SK-N-SH (cell line): ENCODE measurements at regions not wholly inside any gene's neighbourhood (a gene's known extent, or its start where the extent isn't known, plus 50 kb on each side); places are given as distances from the start of the nearest gene placed in this dataset.

Source experiments
- CTCF ChIA-PET: fragments of 300-600, 350-600 bp; formaldehyde crosslinking; extraction: SDS; loops from one replicate; lab custom pipeline; 2021; lab: Yijun Ruan, JAX
- POLR2A ChIA-PET: fragments of 350-600 bp; sonication (Branson Sonifier 250); formaldehyde crosslinking; extraction: SDS; loops from one replicate; lab custom pipeline; 2020; ENCODE audit warnings: antibody characterized with exemption, inconsistent platforms; lab: Yijun Ruan, JAX
- DNase-seq: peaks from one replicate; pipeline ENCODE4 v3.0.0; 2012
- H2AFZ ChIP-seq: fragments of 200-600 bp; sonication (generic); 2 replicates; pipeline ENCODE4 v1.8.1; 2016; ENCODE audit warnings: antibody characterized with exemption, mild to moderate bottlenecking, low read depth
- H3F3A ChIP-seq: fragments of 200-600 bp; sonication (generic); replicated peaks from 2 replicates; pipeline ENCODE3; 2016; ENCODE audit warnings: antibody characterized with exemption, mild to moderate bottlenecking; ENCODE audit not compliant: insufficient read depth
- H3K27ac ChIP-seq, 2 experiments: fragments of 200-500 bp in 1 of 2; fragments of 200-600 bp in 1 of 2; sonication (Bioruptor generic) in 1 of 2; sonication (generic), shearing (Covaris generic) in 1 of 2; 2 replicates each; pipeline versions ENCODE4 v1.5.1 to v1.6.1; 2014 to 2016; ENCODE audit warnings: low read depth in 2 of 2, inconsistent platforms in 1 of 2, low read length in 1 of 2, mild to moderate bottlenecking in 1 of 2, mixed read lengths in 1 of 2
- H3K27me3 ChIP-seq: fragments of 200-600 bp; sonication (generic), shearing (Covaris generic); 2 replicates; pipeline ENCODE4 v1.6.1; 2016; ENCODE audit warnings: mixed run types; ENCODE audit not compliant: insufficient read depth
- H3K36me3 ChIP-seq, 2 experiments: fragments of 200-500 bp in 1 of 2; fragments of 200-600 bp in 1 of 2; sonication (Bioruptor generic) in 1 of 2; sonication (generic) in 1 of 2; replicated peaks in 1 of 2; 2 replicates each; pipeline versions ENCODE3 to v1.5.1; 2014 to 2016; ENCODE audit warnings: low read length in 1 of 2, mild to moderate bottlenecking in 1 of 2; ENCODE audit not compliant: insufficient read depth in 2 of 2, control insufficient read depth in 1 of 2
- H3K4me1 ChIP-seq, 2 experiments: fragments of 200-500 bp in 1 of 2; fragments of 200-600 bp in 1 of 2; sonication (Bioruptor generic) in 1 of 2; sonication (generic), shearing (Covaris generic) in 1 of 2; 2 replicates each; pipeline versions ENCODE4 v1.5.1 to v1.6.1; 2014 to 2016; ENCODE audit warnings: low read depth in 1 of 2, low read length in 1 of 2, mixed run types in 1 of 2; ENCODE audit not compliant: insufficient read depth in 2 of 2, control insufficient read depth in 1 of 2
- H3K4me2 ChIP-seq: fragments of 200-600 bp; sonication (generic), shearing (Covaris generic); 2 replicates; pipeline ENCODE4 v1.6.1; 2017; ENCODE audit warnings: mixed run types
- H3K4me3 ChIP-seq, 2 experiments: fragments of 200-500 bp in 1 of 2; fragments of 200-600 bp in 1 of 2; sonication (Bioruptor generic) in 1 of 2; sonication (generic), shearing (Covaris generic) in 1 of 2; 2 replicates each; pipeline versions ENCODE4 v1.5.1 to v1.8.1; 2014 to 2016; ENCODE audit warnings: low read depth in 2 of 2, inconsistent platforms in 1 of 2, low read length in 1 of 2, mild to moderate bottlenecking in 1 of 2, mixed read lengths in 1 of 2, moderate library complexity in 1 of 2
- H3K79me2 ChIP-seq: fragments of 200-600 bp; sonication (generic); 2 replicates; pipeline ENCODE4 v1.8.1; 2017; ENCODE audit warnings: mild to moderate bottlenecking; ENCODE audit not compliant: insufficient read depth
- H3K9ac ChIP-seq: fragments of 200-600 bp; sonication (generic); 2 replicates; pipeline ENCODE4 v1.6.1; 2017; ENCODE audit warnings: mixed run types
- H3K9me2 ChIP-seq: fragments of 200-600 bp; sonication (generic); 2 replicates; pipeline ENCODE4 v1.6.1; 2017; ENCODE audit warnings: mixed run types
- H3K9me3 ChIP-seq: fragments of 200-600 bp; sonication (generic); 2 replicates; pipeline ENCODE4 v1.6.1; 2017; ENCODE audit warnings: mixed run types, mild to moderate bottlenecking, moderate library complexity
- H4K20me1 ChIP-seq: fragments of 200-600 bp; sonication (generic); 2 replicates; pipeline ENCODE4 v1.6.1; 2017; ENCODE audit warnings: mild to moderate bottlenecking, mixed run types; ENCODE audit not compliant: insufficient read depth
- CHD2 ChIP-seq: fragments of 150-350 bp; IDR thresholded peaks from 2 replicates; pipeline ENCODE4 v1.6.1; 2018; ENCODE audit warnings: low read length; ENCODE audit not compliant: partially characterized antibody
- ELF1 ChIP-seq: IDR thresholded peaks from 2 replicates; pipeline ENCODE4 v1.4.0; 2012
- FOSL2 ChIP-seq: IDR thresholded peaks from 2 replicates; pipeline ENCODE4 v1.4.0; 2012; ENCODE audit warnings: low read depth, mild to moderate bottlenecking, moderate library complexity, borderline replicate concordance
- FOXJ3 ChIP-seq: sonication (generic); formaldehyde crosslinking; IDR thresholded peaks from 2 replicates; pipeline ENCODE4 v1.5.1; 2020; ENCODE audit warnings: mild to moderate bottlenecking, missing genetic modification reagents
- GABPA ChIP-seq: IDR thresholded peaks from 2 replicates; pipeline ENCODE4 v1.4.0; 2012; ENCODE audit warnings: low read depth, mild to moderate bottlenecking
- IRF3 ChIP-seq: fragments of 150-350 bp; IDR thresholded peaks from 2 replicates; pipeline ENCODE4 v1.6.1; 2016; ENCODE audit warnings: mild to moderate bottlenecking, low read depth, low read length
- JUND ChIP-seq: IDR thresholded peaks from 2 replicates; pipeline ENCODE4 v1.4.0; 2012
- NRF1 ChIP-seq: IDR thresholded peaks from 2 replicates; pipeline ENCODE4 v1.6.1; 2012; ENCODE audit warnings: low read depth, mild to moderate bottlenecking, low read length
- RCOR1 ChIP-seq: fragments of 150-350 bp; IDR thresholded peaks from 2 replicates; pipeline ENCODE4 v1.6.1; 2017; ENCODE audit warnings: antibody characterized with exemption, low read length
- RXRA ChIP-seq: IDR thresholded peaks from 2 replicates; pipeline ENCODE4 v1.4.0; 2012; ENCODE audit warnings: low read depth, mild to moderate bottlenecking, borderline replicate concordance
- SIN3A ChIP-seq: IDR thresholded peaks from 2 replicates; pipeline ENCODE4 v1.6.1; 2012; ENCODE audit warnings: low read depth, mild to moderate bottlenecking, low read length, moderate library complexity, borderline replicate concordance
- TCF12 ChIP-seq: IDR thresholded peaks from 2 replicates; pipeline ENCODE4 v1.4.0; 2012
- TEAD4 ChIP-seq: IDR thresholded peaks from 2 replicates; pipeline ENCODE4 v1.4.0; 2012; ENCODE audit warnings: mild to moderate bottlenecking, borderline replicate concordance; ENCODE audit not compliant: insufficient read depth
- USF2 ChIP-seq: fragments of 150-350 bp; IDR thresholded peaks from 2 replicates; pipeline ENCODE4 v1.6.1; 2017; ENCODE audit warnings: antibody characterized with exemption, low read length, low read depth, borderline replicate concordance
- ZBTB33 ChIP-seq: IDR thresholded peaks from 2 replicates; pipeline ENCODE4 v1.4.0; 2012; ENCODE audit warnings: low read depth, borderline replicate concordance
- WGBS: methylation state at CpG from one replicate; pipeline ENCODE4 v1.1.6; 2017; ENCODE audit warnings: low lambda C conversion rate; 5-methylcytosine and 5-hydroxymethylcytosine counted together
- TF ChIP-seq, protein P1 (sequence below): IDR thresholded peaks from 2 replicates; pipeline ENCODE4; 2012
- TF ChIP-seq, protein P2 (sequence below): fragments of 200-600 bp; sonication (generic); IDR thresholded peaks from 2 replicates; pipeline ENCODE4 v1.6.1; 2017; ENCODE audit warnings: antibody characterized with exemption, mild to moderate bottlenecking, moderate library complexity

GRCh38 chr16:85996843-85997242, 97.9 kb downstream of the IRF8 start:
- H3K9ac ChIP-seq = no peak overlapping the region
- no peak overlapping the region for H3K4me3 ChIP-seq
- no peak overlapping the region for H2AFZ ChIP-seq
- H3K36me3 ChIP-seq = no peaks in the 10 kb centered on the region
- H4K20me1 ChIP-seq = no peaks in the 10 kb centered on the region
- H3F3A ChIP-seq = no peaks in the 10 kb centered on the region
- no peak for DNase-seq
- H3K9me2 ChIP-seq = no peaks in the 10 kb centered on the region
- TF ChIP-seq CHD2 (no peak), TEAD4 (no peak), RCOR1 (no peak), IRF3 (no peak), ELF1 (no peak), FOXJ3 (CRISPR knock-in tag) (no peak), NRF1 (no peak), USF2 (no peak), ZBTB33 (no peak)
- no peaks in the 10 kb centered on the region for H3K4me1 ChIP-seq
- ChIA-PET POLR2A (no interaction called here), CTCF (interaction anchor here (0.8 to 1.6 kb wide), 2 partner anchors 14 to 19 kb away, joined by 3 to 6 read pairs; no protein-coding TSS in a partner anchor)
- H3K9me3 ChIP-seq = no peaks in the 10 kb centered on the region
- peaks cover 95% of the 10 kb centered on the region for H3K27me3 ChIP-seq
- H3K79me2 ChIP-seq = no peaks in the 10 kb centered on the region
- H3K4me2 ChIP-seq = no peak overlapping the region
- H3K27ac ChIP-seq = no peak overlapping the region
- 10% methylated on average over 5 of the region's 10 CpGs for WGBS

GRCh38 chr16:85998171-85998867, 99.4 kb downstream of the IRF8 start:
- 9% methylated on average over 9 of the region's 9 CpGs for WGBS
- DNase-seq = no peak
- H3K9me2 ChIP-seq = no peaks in the 10 kb centered on the region
- H3K4me3 ChIP-seq = no peak overlapping the region
- H3K4me1 ChIP-seq = no peaks in the 10 kb centered on the region
- no peak overlapping the region for H2AFZ ChIP-seq
- no peaks in the 10 kb centered on the region for H4K20me1 ChIP-seq
- no peaks in the 10 kb centered on the region for H3K36me3 ChIP-seq
- H3F3A ChIP-seq = no peaks in the 10 kb centered on the region
- no peak overlapping the region for H3K27ac ChIP-seq
- H3K9ac ChIP-seq = no peak overlapping the region
- H3K79me2 ChIP-seq = no peaks in the 10 kb centered on the region
- H3K4me2 ChIP-seq = no peak overlapping the region
- ChIA-PET POLR2A (no interaction called here), CTCF (interaction anchor here (1.2 to 1.9 kb wide), 3 partner anchors 11 to 177 kb away, joined by 3 to 5 read pairs (median 4); no protein-coding TSS in a partner anchor)
- no peaks in the 10 kb centered on the region for H3K9me3 ChIP-seq
- H3K27me3 ChIP-seq = peaks cover 95% of the 10 kb centered on the region
- TF ChIP-seq FOSL2 = no peak
- TF ChIP-seq, protein P1, sequence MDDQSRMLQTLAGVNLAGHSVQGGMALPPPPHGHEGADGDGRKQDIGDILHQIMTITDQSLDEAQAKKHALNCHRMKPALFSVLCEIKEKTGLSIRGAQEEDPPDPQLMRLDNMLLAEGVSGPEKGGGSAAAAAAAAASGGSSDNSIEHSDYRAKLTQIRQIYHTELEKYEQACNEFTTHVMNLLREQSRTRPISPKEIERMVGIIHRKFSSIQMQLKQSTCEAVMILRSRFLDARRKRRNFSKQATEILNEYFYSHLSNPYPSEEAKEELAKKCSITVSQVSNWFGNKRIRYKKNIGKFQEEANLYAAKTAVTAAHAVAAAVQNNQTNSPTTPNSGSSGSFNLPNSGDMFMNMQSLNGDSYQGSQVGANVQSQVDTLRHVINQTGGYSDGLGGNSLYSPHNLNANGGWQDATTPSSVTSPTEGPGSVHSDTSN = no peak
- TF ChIP-seq, protein P2, sequence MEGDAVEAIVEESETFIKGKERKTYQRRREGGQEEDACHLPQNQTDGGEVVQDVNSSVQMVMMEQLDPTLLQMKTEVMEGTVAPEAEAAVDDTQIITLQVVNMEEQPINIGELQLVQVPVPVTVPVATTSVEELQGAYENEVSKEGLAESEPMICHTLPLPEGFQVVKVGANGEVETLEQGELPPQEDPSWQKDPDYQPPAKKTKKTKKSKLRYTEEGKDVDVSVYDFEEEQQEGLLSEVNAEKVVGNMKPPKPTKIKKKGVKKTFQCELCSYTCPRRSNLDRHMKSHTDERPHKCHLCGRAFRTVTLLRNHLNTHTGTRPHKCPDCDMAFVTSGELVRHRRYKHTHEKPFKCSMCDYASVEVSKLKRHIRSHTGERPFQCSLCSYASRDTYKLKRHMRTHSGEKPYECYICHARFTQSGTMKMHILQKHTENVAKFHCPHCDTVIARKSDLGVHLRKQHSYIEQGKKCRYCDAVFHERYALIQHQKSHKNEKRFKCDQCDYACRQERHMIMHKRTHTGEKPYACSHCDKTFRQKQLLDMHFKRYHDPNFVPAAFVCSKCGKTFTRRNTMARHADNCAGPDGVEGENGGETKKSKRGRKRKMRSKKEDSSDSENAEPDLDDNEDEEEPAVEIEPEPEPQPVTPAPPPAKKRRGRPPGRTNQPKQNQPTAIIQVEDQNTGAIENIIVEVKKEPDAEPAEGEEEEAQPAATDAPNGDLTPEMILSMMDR = no peak
- TF ChIP-seq RXRA = no peak
- TF ChIP-seq JUND = no peak
- no peak for TF ChIP-seq CHD2
- TF ChIP-seq GABPA = no peak
- no peak for TF ChIP-seq TCF12
- TF ChIP-seq SIN3A = no peak
